Transverse colon (tissue), 4 donors: ENCODE measurements at regions not wholly inside any gene's neighbourhood (a gene's known extent, or its start where the extent isn't known, plus 50 kb on each side); places are given as distances from the start of the nearest gene placed in this dataset.

Source experiments
- DNase-seq: peaks from one replicate; pipeline ENCODE4 v3.0.0-alpha.2; 2019
- H3K27ac ChIP-seq, 4 donors: fragments of 200-600 bp; sonication (generic); 2 replicates each; pipeline ENCODE4 v1.5.1; 2016 to 2018; ENCODE audit warnings: inconsistent platforms in 4 of 4
- H3K27me3 ChIP-seq: fragments of 200-600 bp; sonication (generic); 2 replicates; pipeline ENCODE4 v1.5.1; 2017; ENCODE audit warnings: inconsistent platforms
- H3K36me3 ChIP-seq, 4 donors: fragments of 200-600 bp; sonication (generic); 2 replicates each; pipeline ENCODE4 v1.5.1; 2017 to 2019; ENCODE audit warnings: inconsistent platforms in 4 of 4
- H3K4me1 ChIP-seq, 4 donors: fragments of 200-600 bp; sonication (generic); 2 replicates each; pipeline ENCODE4 v1.5.1; 2017 to 2020; ENCODE audit warnings: inconsistent platforms in 4 of 4
- H3K4me3 ChIP-seq, 4 donors: fragments of 200-600 bp; sonication (generic); 1 replicate in 1 of 4; 2 replicates in 3 of 4; pipeline versions ENCODE4 v1.5.1 to v1.6.1; 2017 to 2019; ENCODE audit warnings: inconsistent platforms in 4 of 4
- H3K9me3 ChIP-seq, 2 donors: fragments of 200-600 bp; sonication (generic); 2 replicates each; pipeline ENCODE4 v1.5.1; 2017 to 2019; ENCODE audit warnings: inconsistent platforms in 2 of 2
- EP300 ChIP-seq: sonication (generic); formaldehyde crosslinking; IDR thresholded peaks from one replicate; pipeline ENCODE4 v1.6.1; 2017; ENCODE audit warnings: antibody characterized with exemption, low read depth
- POLR2A ChIP-seq: fragments of 450-650 bp; IDR thresholded peaks from one replicate; pipeline ENCODE4 v1.6.1; 2016; ENCODE audit warnings: antibody characterized with exemption, mild to moderate bottlenecking, moderate library complexity
- POLR2AphosphoS5 ChIP-seq, 3 donors: sonication (generic); formaldehyde crosslinking; IDR thresholded peaks; one replicate each; pipeline ENCODE4 v1.6.1; 2016; ENCODE audit warnings: antibody characterized with exemption in 3 of 3
- WGBS, 2 donors: methylation state at CpG; one replicate each; pipeline ENCODE4 v1.1.5; 2018; ENCODE audit warnings: low coverage in 1 of 2; 5-methylcytosine and 5-hydroxymethylcytosine counted together
- in situ Hi-C, 4 donors: fragments of 200-750 bp; cut with MboI; loops; one replicate each; pipeline versions ENCODE4 v1.15.0 to v1.15.1; 2017; ENCODE audit warnings: low sequenced_read_pairs in 3 of 4, low pct_ligation_motif_present in 1 of 4, low pct_unique_long_range_greater_than_20kb in 1 of 4
- intact Hi-C: fragments of 100-400 bp; cut with DNase I; formaldehyde crosslinking; loops from one replicate; pipeline ENCODE4 v1.15.1; 2023; ENCODE audit warnings: low total_unique reads
- TF ChIP-seq, protein P1 (sequence below), 5 experiments: fragments of 200-600 bp in 3 of 5; fragments of 450-650 bp in 2 of 5; sonication (generic) in 3 of 5; IDR thresholded peaks; 1 replicate in 2 of 5; 2 replicates in 3 of 5; pipeline ENCODE4 v1.5.1; 2016 to 2017; ENCODE audit warnings: antibody characterized with exemption in 5 of 5, inconsistent platforms in 3 of 5, mild to moderate bottlenecking in 2 of 5, moderate library complexity in 1 of 5

- Histone ChIP-seq H3K9me3 (no peaks in the 10 kb centered on the region), H3K27ac (no peak overlapping the region), H3K27me3 (no peaks in the 10 kb centered on the region), H3K4me3 (no peak overlapping the region), H3K36me3 (no peaks in the 10 kb centered on the region), H3K4me1 (no peaks in the 10 kb centered on the region)
- in situ Hi-C loops (no loop called here), intact Hi-C loops (no loop called here)
- TF ChIP-seq, protein P1, sequence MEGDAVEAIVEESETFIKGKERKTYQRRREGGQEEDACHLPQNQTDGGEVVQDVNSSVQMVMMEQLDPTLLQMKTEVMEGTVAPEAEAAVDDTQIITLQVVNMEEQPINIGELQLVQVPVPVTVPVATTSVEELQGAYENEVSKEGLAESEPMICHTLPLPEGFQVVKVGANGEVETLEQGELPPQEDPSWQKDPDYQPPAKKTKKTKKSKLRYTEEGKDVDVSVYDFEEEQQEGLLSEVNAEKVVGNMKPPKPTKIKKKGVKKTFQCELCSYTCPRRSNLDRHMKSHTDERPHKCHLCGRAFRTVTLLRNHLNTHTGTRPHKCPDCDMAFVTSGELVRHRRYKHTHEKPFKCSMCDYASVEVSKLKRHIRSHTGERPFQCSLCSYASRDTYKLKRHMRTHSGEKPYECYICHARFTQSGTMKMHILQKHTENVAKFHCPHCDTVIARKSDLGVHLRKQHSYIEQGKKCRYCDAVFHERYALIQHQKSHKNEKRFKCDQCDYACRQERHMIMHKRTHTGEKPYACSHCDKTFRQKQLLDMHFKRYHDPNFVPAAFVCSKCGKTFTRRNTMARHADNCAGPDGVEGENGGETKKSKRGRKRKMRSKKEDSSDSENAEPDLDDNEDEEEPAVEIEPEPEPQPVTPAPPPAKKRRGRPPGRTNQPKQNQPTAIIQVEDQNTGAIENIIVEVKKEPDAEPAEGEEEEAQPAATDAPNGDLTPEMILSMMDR (IDR thresholded peaks at IDR 0.05) = no peak
- TF ChIP-seq EP300 (no peak), POLR2AphosphoS5 (IDR thresholded peaks at IDR 0.05) (no peak), POLR2A (no peak)
- 93 to 100% methylated on average over 3 to 30 of the region's 30 CpGs for WGBS, 2 donors
- no peak for DNase-seq
Measured at GRCh38 chr13:56909896-56910600, 230.7 kb upstream of the PRR20A start.

GRCh38 chr13:56917966-56918365 lies 222.8 kb upstream of the PRR20A start:
- TF ChIP-seq POLR2A (no peak), POLR2AphosphoS5 (IDR thresholded peaks at IDR 0.05) (no peak), EP300 (no peak)
- TF ChIP-seq, protein P1 (IDR thresholded peaks at IDR 0.05) = no peak
- WGBS, 2 donors = 94 to 96% methylated on average over 3 of the region's 3 CpGs
- Histone ChIP-seq H3K9me3 (no peaks in the 10 kb centered on the region), H3K27me3 (no peaks in the 10 kb centered on the region), H3K36me3 (no peaks in the 10 kb centered on the region), H3K4me3 (no peak overlapping the region), H3K4me1 (no peaks in the 10 kb centered on the region), H3K27ac (no peak overlapping the region)
- DNase-seq = no peak
- intact Hi-C loops = no loop called here
- in situ Hi-C loops = no loop called here

DNA sequence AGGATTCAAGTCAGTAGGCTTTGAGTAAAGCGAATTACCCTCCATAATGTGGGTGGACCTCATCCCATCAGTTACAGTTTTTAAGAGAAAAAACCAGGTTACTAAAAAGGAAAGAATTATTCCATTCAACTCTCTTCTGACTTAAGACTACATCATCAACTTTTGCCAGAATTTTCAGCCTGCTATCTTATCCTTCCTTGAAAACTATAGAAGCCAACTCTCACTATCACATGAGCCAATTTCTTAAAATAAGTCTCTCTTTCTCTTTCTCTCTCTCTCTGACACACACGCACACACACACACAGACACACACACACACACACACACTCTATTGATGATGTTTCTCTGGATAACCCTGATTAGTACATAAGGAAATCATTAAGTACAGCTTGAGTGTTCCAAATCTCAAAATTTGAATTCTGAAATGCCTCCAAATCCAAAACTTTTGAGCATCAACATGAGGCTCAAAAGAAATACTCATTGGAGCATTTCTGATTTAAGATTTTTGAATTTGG lies 217.0 kb upstream of the PRR20A start:
- H3K9me3 ChIP-seq = no peaks in the 10 kb centered on the region
- no peak overlapping the region for H3K27ac ChIP-seq
- H3K36me3 ChIP-seq = no peaks in the 10 kb centered on the region
- no peak overlapping the region for H3K4me3 ChIP-seq
- H3K27me3 ChIP-seq = no peaks in the 10 kb centered on the region
- intact Hi-C loops (no loop called here), in situ Hi-C loops (no loop called here)
- no peak for DNase-seq
- H3K4me1 ChIP-seq = no peaks in the 10 kb centered on the region
- 88 to 91% methylated on average over 2 of the region's 2 CpGs for WGBS, 2 donors
- no peak for TF ChIP-seq POLR2A

DNA sequence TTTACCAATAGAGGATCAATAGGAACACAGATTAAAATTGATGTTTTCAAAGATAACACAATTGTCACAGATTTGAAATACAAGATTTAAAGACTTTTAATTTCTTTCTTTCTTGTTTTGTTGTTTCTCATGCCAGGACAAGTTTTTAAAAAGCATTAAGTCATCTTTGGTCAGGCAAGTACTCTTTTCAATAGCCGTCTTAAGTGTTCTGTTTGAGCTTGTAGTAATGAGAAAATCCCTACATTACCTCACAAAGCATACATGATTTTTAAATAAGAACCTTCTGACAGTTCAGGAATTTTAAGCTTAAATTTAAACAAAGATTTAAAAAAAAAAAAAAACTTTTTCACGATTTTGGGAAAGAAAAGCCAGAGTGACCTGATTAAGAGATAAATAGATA lies 216.3 kb upstream of the PRR20A start:
- no peak for DNase-seq
- in situ Hi-C loops (no loop called here), intact Hi-C loops (no loop called here)
- 66 to 73% methylated on average over 2 of the region's 2 CpGs for WGBS, 2 donors
- TF ChIP-seq, protein P1 (IDR thresholded peaks at IDR 0.05) = no peak
- TF ChIP-seq EP300 = no peak
- TF ChIP-seq POLR2AphosphoS5 (IDR thresholded peaks at IDR 0.05) = no peak
- no peak for TF ChIP-seq POLR2A
- H3K4me1 ChIP-seq = no peaks in the 10 kb centered on the region
- H3K4me3 ChIP-seq = no peak overlapping the region
- no peaks in the 10 kb centered on the region for H3K27me3 ChIP-seq
- H3K9me3 ChIP-seq = no peaks in the 10 kb centered on the region
- no peak overlapping the region for H3K27ac ChIP-seq
- no peaks in the 10 kb centered on the region for H3K36me3 ChIP-seq

DNA sequence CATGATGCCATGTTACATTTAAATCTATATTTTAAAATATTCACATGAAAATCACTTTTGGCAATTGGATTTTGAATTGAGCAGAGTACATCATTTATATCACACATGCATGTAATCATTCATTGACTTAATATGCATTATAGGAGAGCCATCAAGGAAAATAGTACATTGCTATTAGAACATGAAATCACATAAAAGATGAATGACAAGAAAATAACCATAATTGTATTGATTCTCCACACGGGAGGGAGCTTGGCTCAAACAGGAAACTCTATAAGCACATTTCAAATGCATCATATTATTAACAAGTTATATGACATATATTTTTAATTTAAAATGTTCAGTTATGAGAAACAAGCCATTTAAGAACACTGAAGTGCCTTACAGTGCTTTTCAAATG lies 208.6 kb upstream of the PRR20A start:
- H3K27me3 ChIP-seq = no peaks in the 10 kb centered on the region
- H3K4me3 ChIP-seq = no peak overlapping the region
- H3K27ac ChIP-seq = no peak overlapping the region
- TF ChIP-seq, protein P1 (IDR thresholded peaks at IDR 0.05) = no peak
- TF ChIP-seq EP300 (no peak), POLR2A (no peak), POLR2AphosphoS5 (IDR thresholded peaks at IDR 0.05) (no peak)
- no peak for DNase-seq
- in situ Hi-C loops = no loop called here
- H3K9me3 ChIP-seq = peaks cover 0 to 3% of the 10 kb centered on the region in 2 donors
- intact Hi-C loops = no loop called here
- no peaks in the 10 kb centered on the region for H3K4me1 ChIP-seq
- H3K36me3 ChIP-seq = no peaks in the 10 kb centered on the region
- 60 to 75% methylated on average over 1 of the region's 1 CpG for WGBS, 2 donors
